ENCODE measurements at regions not wholly inside any gene's neighbourhood (a gene's known extent, or its start where the extent isn't known, plus 50 kb on each side); places are given as distances from the start of the nearest gene placed in this dataset.

GRCh38 chr14:82905762-82906161 is 1372.1 kb upstream of the SEL1L start:
- TF ChIP-seq CTCF (IDR thresholded peaks at IDR 0.05; ENCODE audit: extremely low read depth, insufficient read depth, missing control alignments): no peak
- DNase-seq (ENCODE audit: low spot score): no peak
- in situ Hi-C loops (cut with MboI; ENCODE audit: low pct_unique_long_range_greater_than_20kb, low sequenced_read_pairs, unreplicated experiment): no loop called here

GRCh38 chr14:82911930-82912329 is 1378.3 kb upstream of the SEL1L start:
- in situ Hi-C loops (cut with MboI; ENCODE audit: low pct_unique_long_range_greater_than_20kb, low sequenced_read_pairs, unreplicated experiment): no loop called here
- no peak for TF ChIP-seq CTCF (IDR thresholded peaks at IDR 0.05; ENCODE audit: extremely low read depth, insufficient read depth, missing control alignments)
- no peak for DNase-seq (ENCODE audit: low spot score)

GRCh38 chr14:82913396-82913795 is 1379.7 kb upstream of the SEL1L start:
- no peak for DNase-seq (ENCODE audit: low spot score)
- in situ Hi-C loops (cut with MboI; ENCODE audit: low pct_unique_long_range_greater_than_20kb, low sequenced_read_pairs, unreplicated experiment): no loop called here
- TF ChIP-seq CTCF (IDR thresholded peaks at IDR 0.05; ENCODE audit: extremely low read depth, insufficient read depth, missing control alignments): no peak

- in situ Hi-C loops (cut with MboI; ENCODE audit: low pct_unique_long_range_greater_than_20kb, low sequenced_read_pairs, unreplicated experiment): no loop called here
- no peak for DNase-seq (ENCODE audit: low spot score)
- TF ChIP-seq CTCF (IDR thresholded peaks at IDR 0.05; ENCODE audit: extremely low read depth, insufficient read depth, missing control alignments): no peak
These were observed 1381.7 kb upstream of the SEL1L start for GRCh38 chr14:82915381-82915780.

- no peak for TF ChIP-seq CTCF (IDR thresholded peaks at IDR 0.05; ENCODE audit: extremely low read depth, insufficient read depth, missing control alignments)
- DNase-seq (ENCODE audit: low spot score): no peak
These were observed 1402.0 kb upstream of the SEL1L start for GRCh38 chr14:82935691-82936090.

GRCh38 chr14:82951171-82951570 is 1417.5 kb upstream of the SEL1L start:
- in situ Hi-C loops (cut with MboI; ENCODE audit: low pct_unique_long_range_greater_than_20kb, low sequenced_read_pairs, unreplicated experiment): no loop called here
- no peak for TF ChIP-seq CTCF (IDR thresholded peaks at IDR 0.05; ENCODE audit: extremely low read depth, insufficient read depth, missing control alignments)
- no peak for DNase-seq (ENCODE audit: low spot score)

More at GRCh38 chr14:82935691-82936090, 1402.0 kb upstream of the SEL1L start:
- in situ Hi-C loops (cut with MboI; ENCODE audit: low pct_unique_long_range_greater_than_20kb, low sequenced_read_pairs, unreplicated experiment): no loop called here

- TF ChIP-seq CTCF (IDR thresholded peaks at IDR 0.05; ENCODE audit: extremely low read depth, insufficient read depth, missing control alignments): no peak
- in situ Hi-C loops (cut with MboI; ENCODE audit: low pct_unique_long_range_greater_than_20kb, low sequenced_read_pairs, unreplicated experiment): no loop called here
- DNase-seq (ENCODE audit: low spot score): no peak
These were observed 1430.1 kb upstream of the SEL1L start for GRCh38 chr14:82963756-82964155.
